K562 (cell line): ENCODE measurements at regions not wholly inside any gene's neighbourhood (a gene's known extent, or its start where the extent isn't known, plus 50 kb on each side); places are given as distances from the start of the nearest gene placed in this dataset.
A peak's percentile ranks its signal among the peaks of the same experiment; 100 is the strongest.

ENCODE experiments used
- ARNT ChIP-seq, 2 experiments: fragments of 450-650 bp; IDR thresholded peaks; 2 replicates each; pipeline ENCODE4 v1.6.1; 2016; ENCODE audit warnings: mild to moderate bottlenecking in 1 of 2
- BACH1 ChIP-seq: fragments of 200-800 bp; sonication (Bioruptor generic); IDR thresholded peaks from 2 replicates; pipeline ENCODE4 v1.6.1; 2016; ENCODE audit warnings: missing genetic modification characterization, missing compliant biosample characterization
- EP300 ChIP-seq: IDR thresholded peaks from 2 replicates; pipeline ENCODE4 v1.6.1; 2012; ENCODE audit warnings: low read length, improper control_type of control experiment
- EP400 ChIP-seq: fragments of 450-650 bp; IDR thresholded peaks from 2 replicates; pipeline ENCODE4 v1.6.1; 2017; ENCODE audit warnings: antibody characterized with exemption, mild to moderate bottlenecking, moderate library complexity
- MAFF ChIP-seq: IDR thresholded peaks from 2 replicates; pipeline ENCODE4 v1.6.1; 2012; ENCODE audit warnings: low read length, improper control_type of control experiment
- MYC ChIP-seq, 2 experiments: fragments of 250-450 bp in 1 of 2; sonication (Bioruptor Pico) in 1 of 2; IDR thresholded peaks; 2 replicates each; pipeline versions ENCODE4 v1.5.1 to v1.6.1; 2012 to 2021; ENCODE audit warnings: low read depth in 2 of 2, borderline replicate concordance in 1 of 2, improper control_type of control experiment in 1 of 2, low read length in 1 of 2, mild to moderate bottlenecking in 1 of 2, moderate library complexity in 1 of 2
- NFE2 ChIP-seq: IDR thresholded peaks from 2 replicates; pipeline ENCODE4 v1.6.1; 2014; ENCODE audit warnings: antibody characterized with exemption, low read depth
- RERE ChIP-seq: sonication (generic); formaldehyde crosslinking; IDR thresholded peaks from 2 replicates; pipeline ENCODE4 v1.8.0; 2023; ENCODE audit warnings: missing genetic modification reagents, mild to moderate bottlenecking, borderline replicate concordance
- RREB1 ChIP-seq: fragments of 250-450 bp; sonication (Bioruptor Pico); IDR thresholded peaks from 2 replicates; pipeline ENCODE4 v1.4.0; 2020
- TF ChIP-seq, protein P1 (sequence below): fragments of 200-800 bp; sonication (Bioruptor generic); IDR thresholded peaks from 2 replicates; pipeline ENCODE4 v1.6.1; 2016; ENCODE audit warnings: missing genetic modification characterization, missing compliant biosample characterization

- TF ChIP-seq RREB1 = no peak
- TF ChIP-seq, protein P1, sequence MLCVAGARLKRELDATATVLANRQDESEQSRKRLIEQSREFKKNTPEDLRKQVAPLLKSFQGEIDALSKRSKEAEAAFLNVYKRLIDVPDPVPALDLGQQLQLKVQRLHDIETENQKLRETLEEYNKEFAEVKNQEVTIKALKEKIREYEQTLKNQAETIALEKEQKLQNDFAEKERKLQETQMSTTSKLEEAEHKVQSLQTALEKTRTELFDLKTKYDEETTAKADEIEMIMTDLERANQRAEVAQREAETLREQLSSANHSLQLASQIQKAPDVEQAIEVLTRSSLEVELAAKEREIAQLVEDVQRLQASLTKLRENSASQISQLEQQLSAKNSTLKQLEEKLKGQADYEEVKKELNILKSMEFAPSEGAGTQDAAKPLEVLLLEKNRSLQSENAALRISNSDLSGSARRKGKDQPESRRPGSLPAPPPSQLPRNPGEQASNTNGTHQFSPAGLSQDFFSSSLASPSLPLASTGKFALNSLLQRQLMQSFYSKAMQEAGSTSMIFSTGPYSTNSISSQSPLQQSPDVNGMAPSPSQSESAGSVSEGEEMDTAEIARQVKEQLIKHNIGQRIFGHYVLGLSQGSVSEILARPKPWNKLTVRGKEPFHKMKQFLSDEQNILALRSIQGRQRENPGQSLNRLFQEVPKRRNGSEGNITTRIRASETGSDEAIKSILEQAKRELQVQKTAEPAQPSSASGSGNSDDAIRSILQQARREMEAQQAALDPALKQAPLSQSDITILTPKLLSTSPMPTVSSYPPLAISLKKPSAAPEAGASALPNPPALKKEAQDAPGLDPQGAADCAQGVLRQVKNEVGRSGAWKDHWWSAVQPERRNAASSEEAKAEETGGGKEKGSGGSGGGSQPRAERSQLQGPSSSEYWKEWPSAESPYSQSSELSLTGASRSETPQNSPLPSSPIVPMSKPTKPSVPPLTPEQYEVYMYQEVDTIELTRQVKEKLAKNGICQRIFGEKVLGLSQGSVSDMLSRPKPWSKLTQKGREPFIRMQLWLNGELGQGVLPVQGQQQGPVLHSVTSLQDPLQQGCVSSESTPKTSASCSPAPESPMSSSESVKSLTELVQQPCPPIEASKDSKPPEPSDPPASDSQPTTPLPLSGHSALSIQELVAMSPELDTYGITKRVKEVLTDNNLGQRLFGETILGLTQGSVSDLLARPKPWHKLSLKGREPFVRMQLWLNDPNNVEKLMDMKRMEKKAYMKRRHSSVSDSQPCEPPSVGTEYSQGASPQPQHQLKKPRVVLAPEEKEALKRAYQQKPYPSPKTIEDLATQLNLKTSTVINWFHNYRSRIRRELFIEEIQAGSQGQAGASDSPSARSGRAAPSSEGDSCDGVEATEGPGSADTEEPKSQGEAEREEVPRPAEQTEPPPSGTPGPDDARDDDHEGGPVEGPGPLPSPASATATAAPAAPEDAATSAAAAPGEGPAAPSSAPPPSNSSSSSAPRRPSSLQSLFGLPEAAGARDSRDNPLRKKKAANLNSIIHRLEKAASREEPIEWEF (CRISPR knock-in tag) = no peak
- TF ChIP-seq BACH1 (tag) = no peak
- TF ChIP-seq NFE2 = no peak
- peak; percentile 97 for TF ChIP-seq EP300
- peak; percentile 45 to 75; a peak in 2 of 4 replicates for TF ChIP-seq ARNT (IDR thresholded peaks at IDR 0.05)
- TF ChIP-seq MAFF = no peak
- TF ChIP-seq MYC (IDR thresholded peaks at IDR 0.05; ENCODE audit: low read depth, low read length) = peak; percentile 93
- peak; percentile 79 for TF ChIP-seq MYC (CRISPR knock-in tag; IDR thresholded peaks at IDR 0.05; ENCODE audit: borderline replicate concordance, low read depth)
- no peak for TF ChIP-seq EP400
- no peak for TF ChIP-seq RERE (CRISPR knock-in tag)
Measured at GRCh38 chr16:85554114-85554888, 58.8 kb upstream of the GSE1 start (continued).
